Tibial artery (tissue), 4 donors: ENCODE measurements at regions not wholly inside any gene's neighbourhood (a gene's known extent, or its start where the extent isn't known, plus 50 kb on each side); places are given as distances from the start of the nearest gene placed in this dataset.

ENCODE experiments used
- DNase-seq, 2 donors: peaks; one replicate each; pipeline ENCODE4 v3.0.0-alpha.2; 2019
- H3K27ac ChIP-seq, 2 donors: fragments of 200-600 bp; sonication (generic) in 1 of 2; 1 replicate in 1 of 2; 2 replicates in 1 of 2; pipeline ENCODE4 v1.5.1; 2018 to 2019; ENCODE audit warnings: mild to moderate bottlenecking in 1 of 2
- H3K27me3 ChIP-seq, 2 donors: fragments of 200-600 bp; sonication (generic) in 1 of 2; one replicate each; pipeline versions ENCODE4 v1.5.1 to v1.6.0; 2016 to 2019
- H3K36me3 ChIP-seq, 3 donors: fragments of 200-600 bp; sonication (generic) in 2 of 3; one replicate each; pipeline ENCODE4 v1.5.1; 2016 to 2019; ENCODE audit warnings: mild to moderate bottlenecking in 2 of 3
- H3K4me1 ChIP-seq, 4 donors: fragments of 200-600 bp; sonication (generic) in 2 of 4; 1 replicate in 3 of 4; 2 replicates in 1 of 4; pipeline ENCODE4 v1.5.1; 2016 to 2019
- H3K4me3 ChIP-seq, 2 donors: fragments of 200-600 bp; sonication (generic) in 1 of 2; 1 replicate in 1 of 2; 2 replicates in 1 of 2; pipeline ENCODE4 v1.5.1; 2018 to 2019; ENCODE audit warnings: mild to moderate bottlenecking in 2 of 2
- H3K9me3 ChIP-seq, 3 donors: fragments of 200-600 bp; sonication (generic) in 1 of 3; one replicate each; pipeline ENCODE4 v1.5.1; 2016 to 2019
- intact Hi-C: fragments of 100-400 bp; cut with DNase I; formaldehyde crosslinking; loops from one replicate; pipeline ENCODE4 v1.15.0; 2023; ENCODE audit warnings: low total_unique reads
- TF ChIP-seq, protein P1 (sequence below), 2 experiments: fragments of 200-600 bp in 1 of 2; fragments of 450-650 bp in 1 of 2; IDR thresholded peaks; one replicate each; pipeline ENCODE4 v1.5.1; 2017 to 2019; ENCODE audit warnings: antibody characterized with exemption in 2 of 2, mild to moderate bottlenecking in 1 of 2, moderate library complexity in 1 of 2

DNA sequence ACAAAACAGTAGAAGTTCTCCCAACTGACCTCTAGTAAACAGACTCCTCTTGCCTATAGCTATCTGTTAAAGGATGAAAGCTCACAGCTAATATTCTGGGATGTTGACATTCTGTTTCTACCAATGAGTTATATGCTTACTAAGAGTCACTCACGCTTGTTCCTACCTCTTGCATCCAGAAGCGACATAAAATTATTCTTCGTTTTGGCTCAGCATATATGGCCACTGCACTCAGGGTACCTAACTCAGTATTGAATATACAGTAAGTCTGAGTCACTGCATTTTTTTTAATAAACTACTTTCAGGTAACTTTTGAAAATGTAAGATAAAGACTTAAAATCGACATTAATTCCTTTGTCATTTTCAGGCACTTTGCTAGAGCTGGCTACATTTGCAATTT lies 214.4 kb upstream of the STXBP5 start:
- Histone ChIP-seq H3K9me3 (peaks cover 0 to 4% (median 0%) of the 10 kb centered on the region in 3 donors), H3K27ac (no peak overlapping the region), H3K36me3 (no peaks in the 10 kb centered on the region), H3K4me3 (no peak overlapping the region), H3K27me3 (no peaks in the 10 kb centered on the region), H3K4me1 (no peaks in the 10 kb centered on the region)
- no peak for DNase-seq
- intact Hi-C loops = no loop called here
- TF ChIP-seq, protein P1, sequence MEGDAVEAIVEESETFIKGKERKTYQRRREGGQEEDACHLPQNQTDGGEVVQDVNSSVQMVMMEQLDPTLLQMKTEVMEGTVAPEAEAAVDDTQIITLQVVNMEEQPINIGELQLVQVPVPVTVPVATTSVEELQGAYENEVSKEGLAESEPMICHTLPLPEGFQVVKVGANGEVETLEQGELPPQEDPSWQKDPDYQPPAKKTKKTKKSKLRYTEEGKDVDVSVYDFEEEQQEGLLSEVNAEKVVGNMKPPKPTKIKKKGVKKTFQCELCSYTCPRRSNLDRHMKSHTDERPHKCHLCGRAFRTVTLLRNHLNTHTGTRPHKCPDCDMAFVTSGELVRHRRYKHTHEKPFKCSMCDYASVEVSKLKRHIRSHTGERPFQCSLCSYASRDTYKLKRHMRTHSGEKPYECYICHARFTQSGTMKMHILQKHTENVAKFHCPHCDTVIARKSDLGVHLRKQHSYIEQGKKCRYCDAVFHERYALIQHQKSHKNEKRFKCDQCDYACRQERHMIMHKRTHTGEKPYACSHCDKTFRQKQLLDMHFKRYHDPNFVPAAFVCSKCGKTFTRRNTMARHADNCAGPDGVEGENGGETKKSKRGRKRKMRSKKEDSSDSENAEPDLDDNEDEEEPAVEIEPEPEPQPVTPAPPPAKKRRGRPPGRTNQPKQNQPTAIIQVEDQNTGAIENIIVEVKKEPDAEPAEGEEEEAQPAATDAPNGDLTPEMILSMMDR (IDR thresholded peaks at IDR 0.05) = no peak

DNA sequence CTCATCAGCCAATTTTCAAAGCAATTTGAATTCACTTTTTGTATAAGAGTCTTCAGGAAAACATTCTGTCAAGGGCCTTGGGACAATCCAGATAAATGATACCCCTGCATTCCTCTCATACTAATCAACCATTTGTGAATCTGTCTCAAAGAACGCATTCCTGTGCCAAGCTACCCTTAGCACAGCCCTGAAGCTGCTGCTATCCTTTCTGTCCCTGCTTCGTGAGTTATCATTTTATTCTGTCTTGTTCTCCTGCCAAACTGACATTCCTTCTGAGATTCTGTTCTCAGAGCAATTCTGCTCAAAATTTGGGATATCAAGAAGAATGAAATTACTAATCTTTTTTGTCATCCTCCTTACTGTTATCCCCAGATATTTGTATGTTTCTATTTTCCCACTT lies 213.9 kb upstream of the STXBP5 start:
- no peaks in the 10 kb centered on the region for H3K27me3 ChIP-seq
- H3K27ac ChIP-seq = no peak overlapping the region
- peaks cover 0 to 4% (median 4%) of the 10 kb centered on the region in 3 donors for H3K9me3 ChIP-seq
- no peak for DNase-seq
- no peak overlapping the region for H3K4me3 ChIP-seq
- TF ChIP-seq, protein P1 (IDR thresholded peaks at IDR 0.05) = no peak
- H3K36me3 ChIP-seq = no peaks in the 10 kb centered on the region
- H3K4me1 ChIP-seq = no peaks in the 10 kb centered on the region
- intact Hi-C loops = no loop called here

DNA sequence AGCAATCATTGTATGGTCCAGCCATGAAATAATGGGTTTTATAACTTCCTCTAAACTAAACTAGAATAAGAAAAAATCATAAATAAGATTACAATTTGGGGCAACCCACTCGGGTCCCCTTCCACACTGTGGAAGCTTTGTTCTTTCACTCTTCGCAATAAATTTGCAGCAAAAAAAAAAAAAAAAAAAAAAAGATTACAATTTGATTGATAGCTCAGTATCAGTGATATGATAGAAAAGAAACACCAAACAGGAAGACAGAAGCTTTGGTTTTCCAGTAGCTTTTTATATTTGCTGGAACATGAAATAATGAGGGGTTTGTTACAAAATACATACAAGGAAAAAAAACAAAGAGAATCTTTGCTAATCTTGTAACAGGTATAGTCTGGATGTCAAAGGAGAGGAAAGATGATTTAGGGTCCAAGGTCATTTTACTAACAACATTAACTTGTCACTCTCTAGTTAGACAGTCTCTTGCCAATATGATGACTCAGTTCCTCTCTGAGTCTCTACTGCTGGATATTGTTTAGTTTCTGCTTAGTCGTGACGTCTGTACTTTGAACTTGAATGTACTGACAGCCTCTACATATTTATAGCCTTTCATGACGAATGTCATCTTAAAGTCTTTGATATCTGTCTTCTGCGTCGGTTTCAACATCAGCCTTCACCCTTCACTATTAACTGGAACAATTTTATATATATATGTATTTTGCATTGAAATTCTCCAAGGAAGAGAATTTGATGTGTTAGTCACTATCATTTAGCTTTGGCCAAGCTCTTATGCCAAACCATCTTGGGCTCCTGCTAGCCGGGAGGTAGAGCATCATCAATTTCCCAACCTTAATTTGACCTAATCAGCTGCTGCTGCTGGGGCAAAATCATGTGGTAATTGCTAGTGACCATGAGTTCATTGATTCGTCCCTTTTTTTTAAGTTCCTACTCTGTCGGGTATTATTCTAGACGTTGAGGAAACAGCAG lies 213.1 kb upstream of the STXBP5 start:
- Histone ChIP-seq H3K27ac (no peak overlapping the region), H3K4me1 (no peaks in the 10 kb centered on the region), H3K9me3 (peaks cover 0 to 6% (median 4%) of the 10 kb centered on the region in 3 donors), H3K27me3 (no peaks in the 10 kb centered on the region), H3K4me3 (no peak overlapping the region), H3K36me3 (no peaks in the 10 kb centered on the region)
- TF ChIP-seq, protein P1 (IDR thresholded peaks at IDR 0.05) = no peak
- intact Hi-C loops = no loop called here
- DNase-seq = no peak

DNA sequence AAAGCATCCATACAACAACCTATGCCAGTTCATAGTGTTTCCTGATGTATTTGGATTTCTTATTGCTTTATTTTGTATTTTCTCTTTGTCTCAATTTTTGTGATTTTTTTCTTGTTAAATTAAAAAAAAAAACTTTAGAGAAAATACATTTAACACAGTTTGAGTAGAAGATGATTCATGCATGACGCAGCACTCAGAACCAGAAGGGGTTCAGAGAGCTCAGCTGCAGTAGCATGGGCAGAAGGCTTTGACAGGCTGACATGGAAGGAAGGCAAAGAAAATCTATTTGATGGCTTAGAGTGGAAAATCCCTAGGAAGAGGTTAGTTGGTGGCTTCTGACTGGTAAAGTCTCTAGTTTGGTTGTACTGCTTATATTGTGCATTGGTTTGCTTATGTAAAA lies 207.2 kb upstream of the STXBP5 start:
- intact Hi-C loops = no loop called here

DNA sequence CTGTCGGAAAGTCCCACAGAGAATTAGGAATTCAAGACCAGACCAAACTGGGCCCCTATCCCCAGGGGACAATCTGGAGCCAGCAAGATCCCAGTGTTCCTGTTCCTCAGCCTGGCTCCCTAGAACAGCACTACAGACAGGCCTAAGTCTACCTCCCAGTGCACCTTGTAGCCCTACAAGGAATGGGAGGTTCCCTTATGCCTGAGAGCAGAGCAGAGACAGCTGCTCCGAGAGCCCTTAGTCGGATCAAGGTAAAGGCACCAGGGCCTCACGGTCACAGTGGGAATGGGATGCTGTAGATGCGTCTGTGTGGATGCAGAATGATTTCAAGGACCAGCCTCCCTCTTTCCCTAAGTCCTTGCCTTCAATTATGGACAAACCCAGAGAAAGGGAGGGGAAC lies 204.5 kb upstream of the STXBP5 start:
- TF ChIP-seq, protein P1 (IDR thresholded peaks at IDR 0.05) = no peak
- Histone ChIP-seq H3K36me3 (no peaks in the 10 kb centered on the region), H3K27ac (no peak overlapping the region), H3K9me3 (peaks cover 0 to 6% (median 0%) of the 10 kb centered on the region in 3 donors), H3K27me3 (no peaks in the 10 kb centered on the region), H3K4me3 (no peak overlapping the region), H3K4me1 (peaks cover 0 to 15% (median 0%) of the 10 kb centered on the region in 4 donors)
- intact Hi-C loops = no loop called here
- DNase-seq = no peak

More for the DNA sequence above, 207.2 kb upstream of the STXBP5 start:
- no peaks in the 10 kb centered on the region for H3K36me3 ChIP-seq
- no peaks in the 10 kb centered on the region for H3K27me3 ChIP-seq
- no peak overlapping the region for H3K4me3 ChIP-seq
- TF ChIP-seq, protein P1 (IDR thresholded peaks at IDR 0.05) = no peak
- no peak for DNase-seq
- H3K4me1 ChIP-seq = peaks cover 0 to 15% (median 0%) of the 10 kb centered on the region in 4 donors
- peaks cover 0 to 6% (median 0%) of the 10 kb centered on the region in 3 donors for H3K9me3 ChIP-seq
- no peak overlapping the region for H3K27ac ChIP-seq
